ENCODE measurements at regions not wholly inside any gene's neighbourhood (a gene's known extent, or its start where the extent isn't known, plus 50 kb on each side); places are given as distances from the start of the nearest gene placed in this dataset.

- DNase-seq (ENCODE audit: low spot score): no peak
These were observed 226.8 kb upstream of the HMGA2 start for GRCh38 chr12:65597527-65597926.

- no peak for DNase-seq (ENCODE audit: low spot score)
These were observed 225.6 kb upstream of the HMGA2 start for GRCh38 chr12:65598688-65599087.

DNA sequence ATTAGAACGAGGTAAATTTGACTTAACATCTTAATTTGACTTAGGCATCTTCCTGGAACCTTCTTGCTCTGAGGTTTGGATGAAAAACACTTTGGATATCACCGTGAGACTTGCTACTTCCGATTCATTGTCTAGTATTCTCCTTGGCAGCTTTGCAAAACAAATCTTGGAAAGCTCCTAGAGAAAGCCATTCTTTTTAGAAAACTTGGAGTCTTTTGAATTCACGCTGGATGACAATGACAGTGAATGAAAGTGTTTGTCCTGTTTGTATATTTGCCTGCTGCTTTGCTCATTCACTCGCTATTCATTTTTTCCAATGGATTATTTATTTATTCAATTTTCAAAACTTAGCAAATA is 222.1 kb upstream of the HMGA2 start:
- DNase-seq (ENCODE audit: low spot score): no peak

GRCh38 chr12:65602610-65603295 is 221.5 kb upstream of the HMGA2 start:
- DNase-seq (ENCODE audit: low spot score): peak; percentile 24

DNA sequence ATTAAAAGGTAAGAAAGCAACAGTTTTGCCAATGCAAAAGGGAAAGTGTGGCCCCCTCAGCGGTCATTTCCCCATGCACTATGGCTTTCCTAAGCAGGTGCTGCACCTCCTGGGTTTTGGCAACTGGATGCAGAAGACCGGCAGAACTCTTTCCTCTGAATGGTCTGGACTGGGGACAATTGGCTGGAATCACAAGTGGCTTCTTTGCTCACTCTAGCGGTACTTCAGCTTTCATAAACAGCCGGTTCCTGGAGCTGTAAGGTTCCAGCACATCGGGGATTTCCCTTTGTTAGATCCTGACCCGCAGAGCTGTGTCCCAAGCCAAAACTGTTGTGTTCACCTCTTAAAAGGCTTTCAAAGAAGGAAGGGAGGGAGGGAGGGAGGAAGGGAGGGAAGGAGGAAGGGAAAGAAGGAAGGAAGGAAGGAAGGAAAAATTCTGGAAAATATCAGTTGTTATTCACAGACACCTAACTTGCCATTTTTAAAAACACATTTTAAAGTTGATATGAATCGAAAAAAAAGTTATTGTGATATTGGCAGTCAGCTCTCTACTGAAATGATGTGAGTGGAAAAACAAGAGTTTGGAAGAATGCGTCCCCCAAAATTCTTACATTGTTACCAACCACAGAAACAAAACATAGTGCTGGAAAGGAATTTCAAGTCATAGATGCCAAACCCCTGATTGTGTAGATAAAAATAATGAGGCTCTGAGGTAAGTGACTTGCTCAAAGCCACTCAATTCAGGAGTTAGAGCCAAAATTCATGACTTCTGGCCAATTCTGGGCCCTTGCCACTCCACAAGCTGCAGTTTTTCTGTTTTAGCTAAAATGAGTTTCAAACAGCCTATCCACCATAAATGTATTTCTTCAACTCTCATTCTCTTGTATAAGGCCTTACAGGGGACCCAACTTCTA is 220.6 kb upstream of the HMGA2 start:
- DNase-seq (ENCODE audit: low spot score): no peak

GRCh38 chr12:65605019-65605418 is 219.3 kb upstream of the HMGA2 start:
- no peak for DNase-seq (ENCODE audit: low spot score)

DNA sequence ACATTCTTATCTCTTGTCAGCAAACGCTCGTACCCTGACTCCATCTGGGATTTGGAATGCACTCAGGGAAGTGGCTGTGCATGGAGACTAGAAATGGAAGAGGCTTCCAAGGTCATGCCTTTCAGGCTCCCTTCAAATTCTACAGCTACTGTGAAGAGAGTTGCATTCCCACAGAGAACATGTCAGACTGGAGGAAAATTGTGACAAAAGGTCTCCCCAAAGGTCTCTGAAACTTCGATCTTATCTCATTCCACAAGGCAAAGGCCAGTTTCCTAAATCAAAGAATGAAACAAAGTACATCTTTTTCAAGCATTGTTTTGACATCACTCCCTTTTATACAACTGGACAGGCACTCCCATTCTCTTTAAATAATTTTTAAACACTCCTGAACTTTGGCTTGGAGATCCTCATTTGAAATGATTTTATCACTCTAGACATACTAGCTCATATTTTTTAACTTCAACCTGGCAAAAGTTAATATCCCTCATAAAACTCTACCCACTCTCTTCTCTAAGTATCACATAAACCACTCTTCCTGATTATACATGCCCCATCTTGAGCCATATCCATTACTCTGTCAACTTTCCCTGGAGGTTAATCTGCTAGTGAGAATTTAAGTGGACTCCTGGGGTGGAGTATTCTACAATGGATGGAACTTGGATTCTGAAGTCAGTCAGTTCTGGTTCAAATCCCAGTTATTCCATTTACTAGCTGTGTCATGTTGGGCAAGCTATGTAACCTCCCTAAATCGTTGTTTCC is 218.1 kb upstream of the HMGA2 start:
- DNase-seq (ENCODE audit: low spot score): no peak

- DNase-seq (ENCODE audit: low spot score): no peak
These were observed 216.9 kb upstream of the HMGA2 start for GRCh38 chr12:65607401-65607841.

GRCh38 chr12:65608319-65608916 is 215.9 kb upstream of the HMGA2 start:
- DNase-seq (ENCODE audit: low spot score): no peak

DNA sequence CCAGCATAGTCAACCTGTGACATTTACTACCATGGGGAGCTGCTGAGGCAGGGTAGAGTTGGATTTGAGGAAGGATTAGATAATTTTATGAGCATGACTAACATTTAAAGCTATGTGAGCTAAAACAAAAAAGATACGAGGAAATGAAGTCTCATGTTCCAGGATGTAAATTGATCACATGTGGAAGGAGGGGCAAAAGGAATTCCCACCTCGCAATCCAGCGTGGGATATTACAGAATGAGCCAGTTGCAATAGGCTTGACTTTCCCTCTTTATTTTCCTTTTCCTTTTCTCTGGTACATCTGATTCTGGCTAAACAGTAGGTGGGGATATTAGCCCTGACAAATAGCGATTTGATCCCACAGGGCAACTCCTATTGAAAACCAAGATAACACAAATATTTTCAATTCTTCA is 214.9 kb upstream of the HMGA2 start:
- DNase-seq (ENCODE audit: low spot score): no peak

GRCh38 chr12:65611396-65611795 is 212.9 kb upstream of the HMGA2 start:
- DNase-seq (ENCODE audit: low spot score): no peak

DNA sequence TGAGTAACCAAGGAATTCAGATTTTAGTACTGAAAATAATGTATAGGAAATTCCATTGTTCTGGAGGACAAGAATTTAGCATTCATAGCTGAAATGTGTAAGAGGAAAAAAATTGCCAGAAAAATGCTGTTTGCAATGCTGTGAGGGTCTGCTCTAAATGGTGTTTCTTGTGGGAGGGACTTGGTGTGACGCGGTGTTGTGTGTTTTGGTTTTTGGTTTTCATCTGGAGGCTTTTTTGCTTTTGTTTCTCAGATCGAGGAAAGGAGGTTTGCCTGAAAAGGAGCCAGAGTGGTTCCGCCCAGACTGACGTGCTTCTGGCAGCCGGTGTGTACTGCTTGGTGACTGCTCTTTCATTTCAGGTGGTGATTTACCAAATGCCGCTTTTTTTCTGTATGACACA is 211.8 kb upstream of the HMGA2 start:
- no peak for DNase-seq (ENCODE audit: low spot score)

DNA sequence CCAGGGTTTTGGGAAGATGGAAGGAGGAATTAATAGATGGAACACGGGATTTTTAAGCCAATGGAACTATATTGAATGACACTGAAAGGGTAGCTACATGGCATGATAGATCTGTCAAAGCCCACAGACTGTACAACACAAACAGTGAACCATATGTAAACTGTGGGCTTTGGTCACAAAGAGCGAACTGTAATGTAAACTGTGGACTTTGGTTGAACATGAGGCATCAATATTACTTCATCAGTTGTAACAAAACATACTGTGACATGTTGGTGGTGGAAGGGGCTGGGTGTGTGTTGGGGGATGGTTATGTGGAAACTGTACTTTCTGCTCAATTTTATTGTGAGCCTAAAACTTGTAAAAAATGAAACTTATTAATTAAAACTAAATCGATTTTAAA is 210.6 kb upstream of the HMGA2 start:
- no peak for DNase-seq (ENCODE audit: low spot score)

- no peak for DNase-seq (ENCODE audit: low spot score)
These were observed 209.9 kb upstream of the HMGA2 start for GRCh38 chr12:65614259-65614889.

DNA sequence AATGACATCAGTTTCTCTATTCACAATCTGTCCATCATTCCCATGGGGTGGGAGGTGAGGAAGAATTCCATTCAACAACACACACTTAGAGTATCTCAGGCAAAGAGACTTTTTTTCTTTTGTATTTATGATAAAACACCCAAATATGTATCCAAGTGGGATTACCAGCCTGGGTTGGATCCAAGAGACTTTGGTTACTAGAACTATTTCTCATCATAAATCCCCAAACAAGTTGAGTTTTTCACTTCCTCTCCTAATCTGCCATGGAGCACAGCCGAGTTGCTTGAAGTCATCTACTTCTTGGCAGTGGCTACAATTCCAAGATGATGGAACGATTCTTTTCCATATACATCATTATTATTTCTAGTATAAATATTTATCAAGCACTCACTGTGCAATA is 209.2 kb upstream of the HMGA2 start:
- DNase-seq (ENCODE audit: low spot score): no peak

- no peak for DNase-seq (ENCODE audit: low spot score)
These were observed 208.3 kb upstream of the HMGA2 start for GRCh38 chr12:65616022-65616421.

DNA sequence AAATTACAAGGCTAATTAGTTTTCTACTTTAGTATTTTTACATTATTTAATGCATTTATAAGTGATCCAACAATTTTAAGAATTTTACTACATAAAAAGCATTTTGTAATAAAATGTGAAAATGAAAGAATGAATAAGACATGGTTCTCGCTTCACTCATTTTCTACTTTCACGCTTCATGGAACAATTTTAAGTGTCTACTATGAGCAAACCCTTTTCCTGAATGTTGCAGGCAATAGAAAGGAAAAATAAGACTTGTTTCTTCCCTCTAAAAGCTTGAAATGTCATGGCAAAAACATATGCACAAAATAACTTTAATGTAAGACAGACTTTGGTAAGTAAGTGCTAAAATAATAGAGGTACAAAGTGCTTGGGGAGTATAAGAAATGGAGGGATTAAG is 205.7 kb upstream of the HMGA2 start:
- no peak for DNase-seq (ENCODE audit: low spot score)

GRCh38 chr12:65619018-65619417 is 205.3 kb upstream of the HMGA2 start:
- no peak for DNase-seq (ENCODE audit: low spot score)

- DNase-seq (ENCODE audit: low spot score): no peak
These were observed 204.2 kb upstream of the HMGA2 start for GRCh38 chr12:65620046-65620445.

DNA sequence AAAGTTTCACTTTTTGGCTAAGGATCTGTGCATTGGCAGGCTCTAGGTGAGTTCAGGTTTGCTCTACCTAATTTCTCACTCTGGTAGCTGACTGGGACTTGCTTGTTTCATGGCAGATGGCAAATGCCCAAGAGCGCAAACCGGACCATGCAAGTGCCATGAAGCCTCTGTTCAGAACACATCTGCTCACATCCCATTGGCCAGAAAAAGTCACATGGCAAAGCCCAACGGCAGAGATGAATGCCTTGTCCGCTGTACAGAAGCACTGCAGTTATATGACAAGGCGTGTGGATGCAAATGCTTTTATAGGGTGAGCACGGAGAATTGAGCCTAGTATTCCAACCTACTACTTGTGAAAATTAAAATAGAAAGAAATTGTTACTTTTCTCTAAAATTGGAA is 202.2 kb upstream of the HMGA2 start:
- no peak for DNase-seq (ENCODE audit: low spot score)

- DNase-seq (ENCODE audit: low spot score): no peak
These were observed 200.8 kb upstream of the HMGA2 start for GRCh38 chr12:65623507-65623906.

GRCh38 chr12:65624554-65625086 is 199.7 kb upstream of the HMGA2 start:
- no peak for DNase-seq (ENCODE audit: low spot score)

Data from germinal center (tissue), 1 donor.